ENCODE measurements at regions not wholly inside any gene's neighbourhood (a gene's known extent, or its start where the extent isn't known, plus 50 kb on each side); places are given as distances from the start of the nearest gene placed in this dataset.

GRCh38 chr2:198975779-198976178, 482.0 kb downstream of the SATB2 start:
- Histone ChIP-seq H3K4me3 (ENCODE audit: low read length) (no peak overlapping the region), H3K4me1 (ENCODE audit: control insufficient read depth, insufficient read depth, low read length) (no peaks in the 10 kb centered on the region), H3K27ac (ENCODE audit: low read depth, low read length) (no peak overlapping the region), H3K36me3 (ENCODE audit: control insufficient read depth, insufficient read depth, low read length) (no peaks in the 10 kb centered on the region), H3K27me3 (ENCODE audit: control insufficient read depth, insufficient read depth, low read length, poor library complexity, severe bottlenecking) (no peaks in the 10 kb centered on the region), H3K9ac (ENCODE audit: extremely low read depth, low read length, poor library complexity, severe bottlenecking) (no peak overlapping the region), H3K9me3 (ENCODE audit: control insufficient read depth, low read length) (peaks cover 12% of the 10 kb centered on the region)
- H3K27ac Mint-ChIP-seq: no peak overlapping the region
- H3K4me3 Mint-ChIP-seq: no peak overlapping the region
- H3K9me3 Mint-ChIP-seq: peaks cover 21% of the 10 kb centered on the region
- no peaks in the 10 kb centered on the region for H3K36me3 Mint-ChIP-seq (ENCODE audit: low read depth)
- no peaks in the 10 kb centered on the region for H3K4me1 Mint-ChIP-seq
- TF ChIP-seq CTCF (conservative IDR thresholded peaks at IDR 0.05): no peak
- no peak for DNase-seq
- no peaks in the 10 kb centered on the region for H3K27me3 Mint-ChIP-seq (ENCODE audit: insufficient read depth)

GRCh38 chr2:198973785-198974184, 484.0 kb downstream of the SATB2 start:
- Mint-ChIP-seq H3K4me1 (peaks cover 2% of the 10 kb centered on the region), H3K36me3 (ENCODE audit: low read depth) (no peaks in the 10 kb centered on the region), H3K4me3 (no peak overlapping the region), H3K9me3 (peaks cover 21% of the 10 kb centered on the region), H3K27me3 (ENCODE audit: insufficient read depth) (no peaks in the 10 kb centered on the region), H3K27ac (no peak overlapping the region)
- H3K27ac ChIP-seq (ENCODE audit: low read depth, low read length): no peak overlapping the region
- H3K9me3 ChIP-seq (ENCODE audit: control insufficient read depth, low read length): peaks cover 12% of the 10 kb centered on the region
- H3K27me3 ChIP-seq (ENCODE audit: control insufficient read depth, insufficient read depth, low read length, poor library complexity, severe bottlenecking): no peaks in the 10 kb centered on the region
- no peaks in the 10 kb centered on the region for H3K4me1 ChIP-seq (ENCODE audit: control insufficient read depth, insufficient read depth, low read length)
- no peak overlapping the region for H3K4me3 ChIP-seq (ENCODE audit: low read length)
- H3K9ac ChIP-seq (ENCODE audit: extremely low read depth, low read length, poor library complexity, severe bottlenecking): no peak overlapping the region
- 91% methylated on average over 2 of the region's 2 CpGs; no CpG with 5 or more reads in 1 of the 2 experiments for WGBS, 2 experiments (ENCODE audit: insufficient coverage in 1 of 2, insufficient read length in 1 of 2)
- DNase-seq: no peak
- TF ChIP-seq CTCF (conservative IDR thresholded peaks at IDR 0.05): no peak
- no peaks in the 10 kb centered on the region for H3K36me3 ChIP-seq (ENCODE audit: control insufficient read depth, insufficient read depth, low read length)

- peaks cover 12% of the 10 kb centered on the region for H3K9me3 ChIP-seq (ENCODE audit: control insufficient read depth, low read length)
- no peak for DNase-seq
- Mint-ChIP-seq H3K4me3 (no peak overlapping the region), H3K9me3 (peaks cover 21% of the 10 kb centered on the region), H3K27me3 (ENCODE audit: insufficient read depth) (no peaks in the 10 kb centered on the region), H3K4me1 (peaks cover 8% of the 10 kb centered on the region), H3K27ac (no peak overlapping the region), H3K36me3 (ENCODE audit: low read depth) (no peaks in the 10 kb centered on the region)
- no peak for TF ChIP-seq CTCF (conservative IDR thresholded peaks at IDR 0.05)
- H3K4me3 ChIP-seq (ENCODE audit: low read length): no peak overlapping the region
- no peaks in the 10 kb centered on the region for H3K4me1 ChIP-seq (ENCODE audit: control insufficient read depth, insufficient read depth, low read length)
- 63 to 100% methylated on average over 1 to 3 of the region's 3 CpGs for WGBS, 2 experiments (ENCODE audit: insufficient coverage in 1 of 2, insufficient read length in 1 of 2)
- no peaks in the 10 kb centered on the region for H3K36me3 ChIP-seq (ENCODE audit: control insufficient read depth, insufficient read depth, low read length)
- H3K27me3 ChIP-seq (ENCODE audit: control insufficient read depth, insufficient read depth, low read length, poor library complexity, severe bottlenecking): no peaks in the 10 kb centered on the region
- H3K27ac ChIP-seq (ENCODE audit: low read depth, low read length): no peak overlapping the region
- no peak overlapping the region for H3K9ac ChIP-seq (ENCODE audit: extremely low read depth, low read length, poor library complexity, severe bottlenecking)
Observed at GRCh38 chr2:198973181-198973580, 484.6 kb downstream of the SATB2 start.

All from endodermal cell (in vitro differentiated cells).